AG10803 (cell line): ENCODE measurements at regions not wholly inside any gene's neighbourhood (a gene's known extent, or its start where the extent isn't known, plus 50 kb on each side); places are given as distances from the start of the nearest gene placed in this dataset.
A peak's percentile ranks its signal among the peaks of the same experiment; 100 is the strongest.

Source experiments
- DNase-seq: peaks from one replicate; pipeline ENCODE4 v3.0.0; 2010; ENCODE audit warnings: low read depth
- H3K4me3 ChIP-seq: 2 replicates; pipeline ENCODE4 v1.5.1; 2011; ENCODE audit warnings: mild to moderate bottlenecking, low read length, control low read depth
- TF ChIP-seq, protein P1 (sequence below): conservative IDR thresholded peaks from 2 replicates; pipeline ENCODE4 v1.5.1; 2011; ENCODE audit warnings: mild to moderate bottlenecking, low read length, control low read depth, inconsistent platforms

DNA sequence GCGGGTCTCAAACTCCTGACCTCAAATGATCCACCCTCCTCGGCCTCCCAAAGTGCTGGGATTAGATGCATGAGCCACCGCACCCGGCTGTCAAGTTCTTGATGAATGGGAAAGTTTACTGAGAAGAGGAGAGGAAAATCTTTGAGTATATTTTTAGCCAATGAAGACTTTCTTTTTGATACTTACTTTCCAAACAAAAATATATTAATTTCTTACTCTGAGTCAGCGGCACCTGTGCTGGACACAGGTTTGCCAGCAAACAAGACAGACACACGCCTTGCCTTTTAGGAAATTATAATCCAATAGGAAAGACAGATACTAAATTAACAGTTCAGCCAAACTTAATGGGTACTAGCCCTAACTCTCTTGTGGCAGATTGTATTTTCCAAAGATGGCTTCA, 166.6 kb downstream of the SHQ1 start:
- TF ChIP-seq, protein P1, sequence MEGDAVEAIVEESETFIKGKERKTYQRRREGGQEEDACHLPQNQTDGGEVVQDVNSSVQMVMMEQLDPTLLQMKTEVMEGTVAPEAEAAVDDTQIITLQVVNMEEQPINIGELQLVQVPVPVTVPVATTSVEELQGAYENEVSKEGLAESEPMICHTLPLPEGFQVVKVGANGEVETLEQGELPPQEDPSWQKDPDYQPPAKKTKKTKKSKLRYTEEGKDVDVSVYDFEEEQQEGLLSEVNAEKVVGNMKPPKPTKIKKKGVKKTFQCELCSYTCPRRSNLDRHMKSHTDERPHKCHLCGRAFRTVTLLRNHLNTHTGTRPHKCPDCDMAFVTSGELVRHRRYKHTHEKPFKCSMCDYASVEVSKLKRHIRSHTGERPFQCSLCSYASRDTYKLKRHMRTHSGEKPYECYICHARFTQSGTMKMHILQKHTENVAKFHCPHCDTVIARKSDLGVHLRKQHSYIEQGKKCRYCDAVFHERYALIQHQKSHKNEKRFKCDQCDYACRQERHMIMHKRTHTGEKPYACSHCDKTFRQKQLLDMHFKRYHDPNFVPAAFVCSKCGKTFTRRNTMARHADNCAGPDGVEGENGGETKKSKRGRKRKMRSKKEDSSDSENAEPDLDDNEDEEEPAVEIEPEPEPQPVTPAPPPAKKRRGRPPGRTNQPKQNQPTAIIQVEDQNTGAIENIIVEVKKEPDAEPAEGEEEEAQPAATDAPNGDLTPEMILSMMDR = no peak
- DNase-seq = no peak
- no peak overlapping the region for H3K4me3 ChIP-seq

- H3K4me3 ChIP-seq = no peak overlapping the region
- TF ChIP-seq, protein P1 = no peak
- DNase-seq = no peak
These were observed 167.5 kb downstream of the SHQ1 start for GRCh38 chr3:72680766-72681165.

GRCh38 chr3:72679540-72680198, 168.6 kb downstream of the SHQ1 start:
- DNase-seq = peak; percentile 91
- TF ChIP-seq, protein P1 = no peak
- H3K4me3 ChIP-seq = no peak overlapping the region

DNA sequence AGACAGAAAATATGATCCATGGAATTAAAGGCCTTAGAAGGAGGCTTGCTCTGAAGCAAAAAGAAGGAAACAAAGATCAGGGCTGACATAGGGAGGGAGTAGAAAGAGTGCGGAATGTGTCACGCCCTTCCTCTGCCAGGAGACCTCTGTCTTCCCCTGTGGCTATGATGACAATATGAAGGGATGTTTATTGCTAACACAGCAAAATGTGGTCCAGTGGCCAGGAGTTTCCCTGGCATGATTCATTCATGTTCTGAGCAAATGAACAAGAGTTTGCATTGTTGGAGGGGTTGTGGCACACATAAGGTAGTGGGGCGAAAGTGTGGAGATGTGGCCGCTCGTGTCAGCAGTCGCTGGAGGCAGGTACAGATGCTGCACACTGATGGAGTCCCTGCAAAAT, 169.4 kb downstream of the SHQ1 start:
- H3K4me3 ChIP-seq = no peak overlapping the region
- TF ChIP-seq, protein P1 = no peak
- DNase-seq = no peak

DNA sequence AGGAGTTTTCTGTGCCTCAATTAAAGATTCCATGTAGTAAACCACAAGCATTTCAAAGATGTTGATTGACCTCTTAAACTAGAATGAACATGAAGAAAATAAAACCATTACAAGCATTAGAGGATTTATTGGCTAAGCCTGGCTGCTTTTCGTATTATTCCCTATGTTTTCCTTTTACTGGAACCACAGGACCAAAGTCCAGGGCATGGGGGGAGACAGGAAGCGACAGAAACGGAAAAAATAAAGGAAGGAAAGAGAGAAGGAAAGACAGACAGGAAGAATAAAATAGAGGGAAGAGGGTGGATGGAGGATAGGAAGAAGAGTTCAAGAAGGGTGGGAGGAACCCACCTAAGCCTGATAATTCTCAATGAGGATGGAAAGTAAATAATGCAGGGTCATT, 169.9 kb downstream of the SHQ1 start:
- no peak for DNase-seq
- no peak overlapping the region for H3K4me3 ChIP-seq
- TF ChIP-seq, protein P1 = no peak

DNA sequence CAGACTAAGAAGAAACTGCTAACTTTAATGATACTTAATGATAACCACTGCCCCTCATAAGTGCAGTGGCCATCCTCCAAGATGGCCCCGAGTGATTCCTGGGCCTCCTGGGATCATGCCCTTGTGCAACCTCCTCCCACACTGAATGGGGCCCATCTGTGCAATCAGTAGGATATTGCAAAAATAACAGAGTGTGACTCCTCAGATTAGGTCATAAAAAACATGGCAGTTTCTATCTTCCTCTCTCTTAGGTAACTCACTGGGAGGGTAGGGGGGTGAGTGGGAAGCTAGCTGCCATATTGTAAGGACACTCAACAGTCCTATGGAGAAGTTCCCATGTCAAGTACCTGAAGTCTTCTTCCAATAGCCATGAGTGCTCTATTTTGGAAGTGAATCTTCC, 173.0 kb downstream of the SHQ1 start:
- H3K4me3 ChIP-seq = no peak overlapping the region
- peak; percentile 25 for DNase-seq
- TF ChIP-seq, protein P1 = no peak

- H3K4me3 ChIP-seq = no peak overlapping the region
- DNase-seq = no peak
- TF ChIP-seq, protein P1 = no peak
These were observed 175.1 kb downstream of the SHQ1 start for GRCh38 chr3:72673011-72673771.
